ENCODE measurements at regions not wholly inside any gene's neighbourhood (a gene's known extent, or its start where the extent isn't known, plus 50 kb on each side); places are given as distances from the start of the nearest gene placed in this dataset.
"Not testable (repeated sequence)": the region's sequence is repeated elsewhere in the genome, so short reads cannot be mapped to it uniquely, and the experiment has no call there.

DNA sequence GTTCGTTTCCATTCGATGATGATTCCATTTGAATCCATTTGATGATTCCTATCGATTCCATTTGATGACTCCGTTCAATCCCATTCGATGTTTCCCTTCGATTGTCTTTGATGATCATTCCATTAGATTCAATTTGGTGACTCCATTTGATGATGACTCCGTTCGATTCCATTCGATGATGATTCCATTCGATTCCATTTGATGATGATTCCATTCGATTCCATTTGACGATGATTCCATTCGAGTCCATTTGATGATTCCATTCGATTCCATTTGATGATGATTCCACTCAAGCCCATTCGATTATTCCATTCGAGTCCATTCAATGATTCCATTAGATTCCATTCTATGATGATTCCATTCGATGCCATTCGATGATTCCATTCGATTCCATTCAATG lies 2730.6 kb downstream of the RPIA start:
- DNase-seq; intact Hi-C loops (cut with DNase I); H3K27ac ChIP-seq (ENCODE audit: low read depth in 1 of 2, low read length in 2 of 2); H3K27me3 ChIP-seq (ENCODE audit: control insufficient read depth in 1 of 2, insufficient read depth in 2 of 2, low read length in 1 of 2); H3K4me1 ChIP-seq (ENCODE audit: control insufficient read depth in 1 of 2, insufficient read depth in 2 of 2, low read length in 2 of 2); ATAC-seq (ENCODE audit: low FRiP score); H3K4me3 ChIP-seq (ENCODE audit: low read length in 2 of 2); H3K36me3 ChIP-seq (ENCODE audit: control insufficient read depth in 1 of 2, insufficient read depth in 2 of 2, low read length in 1 of 2); H3K9me3 ChIP-seq (ENCODE audit: control insufficient read depth, low read length): not testable (repeated sequence)
- WGBS, 2 donors, result 80 to 81% methylated on average over 19 of the region's 19 CpGs

DNA sequence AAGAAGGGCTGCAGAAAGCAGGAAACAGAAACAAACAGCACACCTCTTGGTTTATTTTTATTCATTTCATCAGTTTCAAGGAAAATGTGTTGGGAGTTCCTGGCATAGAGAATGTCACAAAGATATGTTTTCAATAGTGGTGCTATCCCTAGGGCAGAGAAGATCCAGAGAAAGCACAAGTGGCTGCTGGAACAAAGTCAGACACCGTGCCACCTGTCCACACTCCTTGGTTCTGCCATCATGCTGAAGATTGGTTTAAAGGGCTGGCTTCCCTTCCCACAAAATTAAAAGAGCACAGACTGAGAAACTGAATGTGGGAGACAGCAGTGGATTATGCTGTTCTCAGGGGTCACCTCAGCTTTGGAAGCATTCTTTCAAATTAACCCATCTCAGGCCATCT lies 2735.7 kb downstream of the RPIA start:
- H3K9me3 ChIP-seq (ENCODE audit: control insufficient read depth, low read length); H3K36me3 ChIP-seq (ENCODE audit: control insufficient read depth in 1 of 2, insufficient read depth in 2 of 2, low read length in 1 of 2); H3K27ac ChIP-seq (ENCODE audit: low read depth in 1 of 2, low read length in 2 of 2); intact Hi-C loops (cut with DNase I); H3K27me3 ChIP-seq (ENCODE audit: control insufficient read depth in 1 of 2, insufficient read depth in 2 of 2, low read length in 1 of 2); ATAC-seq (ENCODE audit: low FRiP score); H3K4me3 ChIP-seq (ENCODE audit: low read length in 2 of 2); H3K4me1 ChIP-seq (ENCODE audit: control insufficient read depth in 1 of 2, insufficient read depth in 2 of 2, low read length in 2 of 2): not testable (repeated sequence)
- peak in 1 of 2 donors; percentile 26 for DNase-seq
- WGBS, 2 donors, result 45 to 52% methylated on average over 1 of the region's 1 CpG

DNA sequence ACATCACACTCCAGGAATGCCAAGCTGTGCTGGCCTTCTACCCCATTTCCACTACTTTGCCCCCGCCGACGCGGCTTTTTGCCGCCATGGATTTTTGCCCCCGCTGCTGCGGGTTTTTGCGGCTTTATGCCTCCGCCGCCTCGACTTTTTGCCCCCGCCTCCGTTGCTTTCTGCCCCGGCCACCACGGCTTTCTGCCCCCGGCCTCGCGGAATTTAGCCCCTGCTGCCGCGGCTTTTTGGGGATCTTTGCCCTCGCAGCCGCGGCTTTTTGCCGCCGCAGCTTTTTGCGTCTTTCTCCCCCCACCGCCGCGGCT lies 2750.4 kb downstream of the RPIA start:
- peak; percentile 66 for ATAC-seq (ENCODE audit: low FRiP score)
- peak overlapping the region in 1 of 2 donors; percentile 34 for H3K4me3 ChIP-seq (ENCODE audit: low read length in 2 of 2)
- H3K27ac ChIP-seq (ENCODE audit: low read depth in 1 of 2, low read length in 2 of 2); H3K9me3 ChIP-seq (ENCODE audit: control insufficient read depth, low read length); H3K27me3 ChIP-seq (ENCODE audit: control insufficient read depth in 1 of 2, insufficient read depth in 2 of 2, low read length in 1 of 2); intact Hi-C loops (cut with DNase I); H3K36me3 ChIP-seq (ENCODE audit: control insufficient read depth in 1 of 2, insufficient read depth in 2 of 2, low read length in 1 of 2); DNase-seq; H3K4me1 ChIP-seq (ENCODE audit: control insufficient read depth in 1 of 2, insufficient read depth in 2 of 2, low read length in 2 of 2): not testable (repeated sequence)
- 5% methylated on average over 29 of the region's 29 CpGs for WGBS, 2 donors

DNA sequence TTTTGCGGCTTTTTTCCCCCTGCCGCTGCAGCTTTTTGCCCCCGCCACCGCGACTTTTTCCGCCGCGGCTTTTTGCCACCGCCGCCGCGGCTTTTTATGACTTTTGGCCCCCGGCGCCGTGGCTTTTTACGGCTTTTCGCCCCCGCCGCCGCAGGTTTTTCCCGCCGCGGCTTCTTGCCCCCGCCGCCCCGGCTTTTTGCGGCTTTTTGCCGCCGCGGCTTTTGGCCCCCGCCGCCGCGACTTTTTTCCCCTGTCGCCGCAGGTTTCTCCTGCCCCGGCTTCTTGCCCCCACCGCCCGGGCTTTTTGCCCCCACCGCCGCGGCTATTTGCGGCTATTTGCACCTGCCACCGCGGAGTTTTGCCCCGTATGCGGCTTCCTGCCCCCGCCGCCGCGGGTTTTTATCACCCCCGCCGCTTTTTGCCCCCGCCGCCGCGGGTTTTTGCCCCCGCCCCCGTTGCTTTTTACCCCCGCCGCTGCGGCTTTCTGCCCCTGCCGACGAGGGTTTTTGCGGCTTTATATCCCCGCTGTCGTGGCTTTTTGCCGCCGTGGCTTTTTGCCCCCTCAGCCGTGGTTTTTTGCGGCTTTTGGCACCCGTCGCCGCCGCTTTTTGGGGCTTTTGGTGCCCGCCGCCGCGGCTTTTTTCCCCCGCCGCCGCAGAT lies 2750.9 kb downstream of the RPIA start:
- peak; percentile 53 to 85 for DNase-seq
- H3K27me3 ChIP-seq (ENCODE audit: control insufficient read depth in 1 of 2, insufficient read depth in 2 of 2, low read length in 1 of 2), result peaks cover 0 to 3% of the 10 kb centered on the region in 2 donors
- ATAC-seq (ENCODE audit: low FRiP score), result peak; percentile 86
- intact Hi-C loops (cut with DNase I), result no loop called here
- peaks cover 2% of the 10 kb centered on the region for H3K9me3 ChIP-seq (ENCODE audit: control insufficient read depth, low read length)
- no peak overlapping the region for H3K27ac ChIP-seq (ENCODE audit: low read depth in 1 of 2, low read length in 2 of 2)
- H3K36me3 ChIP-seq (ENCODE audit: control insufficient read depth in 1 of 2, insufficient read depth in 2 of 2, low read length in 1 of 2), result no peaks in the 10 kb centered on the region
- H3K4me3 ChIP-seq (ENCODE audit: low read length in 2 of 2), result peak overlapping the region; percentile 7 to 34
- H3K4me1 ChIP-seq (ENCODE audit: control insufficient read depth in 1 of 2, insufficient read depth in 2 of 2, low read length in 2 of 2), result no peaks in the 10 kb centered on the region
- WGBS, 2 donors, result 5 to 7% methylated on average over 81 to 82 of the region's 82 CpGs

DNA sequence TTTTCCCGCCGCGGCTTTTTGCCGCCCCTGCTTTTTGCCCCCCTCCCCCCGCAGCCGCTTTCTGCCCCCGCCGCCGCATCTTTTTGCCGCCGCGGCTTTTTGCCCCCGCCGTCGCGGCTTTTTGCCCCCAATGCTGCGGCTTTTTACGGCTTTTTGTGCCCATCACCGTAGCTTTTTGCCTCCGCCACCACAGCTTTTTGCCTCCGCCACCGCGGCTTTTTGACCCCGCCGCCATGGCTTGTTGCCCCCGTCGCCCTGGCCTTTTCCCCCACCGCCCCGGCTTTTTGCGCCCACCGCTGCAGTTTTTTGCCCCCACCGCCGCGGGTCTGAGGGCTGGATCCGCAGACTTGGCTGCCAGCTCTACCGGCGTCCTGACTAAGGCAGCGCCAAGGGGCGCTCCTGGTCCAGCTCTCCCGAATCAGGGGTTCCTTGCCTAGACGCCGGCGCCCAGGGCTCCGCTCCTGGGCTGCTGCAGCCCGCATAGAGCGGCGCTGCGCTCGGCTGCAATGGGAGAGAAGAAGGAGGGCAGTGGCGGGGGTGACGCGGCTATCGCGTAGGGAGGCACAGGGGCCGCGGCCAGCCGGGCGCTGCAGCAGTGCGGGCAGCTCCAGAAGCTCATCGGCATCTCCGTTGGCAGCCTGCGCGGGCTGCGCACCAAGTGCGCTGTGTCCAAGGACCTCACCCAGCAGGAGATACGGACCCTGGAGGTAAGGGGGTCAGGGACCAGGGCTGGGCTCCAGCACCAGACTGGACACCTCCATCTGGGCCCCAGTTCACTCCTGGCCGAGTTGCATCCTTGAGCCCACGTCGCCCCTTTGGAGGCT lies 2751.6 kb downstream of the RPIA start:
- DNase-seq, result peak; percentile 44 to 79
- ATAC-seq (ENCODE audit: low FRiP score), result peak; percentile 75
- peak overlapping the region; percentile 7 to 34 for H3K4me3 ChIP-seq (ENCODE audit: low read length in 2 of 2)
- intact Hi-C loops (cut with DNase I); H3K9me3 ChIP-seq (ENCODE audit: control insufficient read depth, low read length); H3K36me3 ChIP-seq (ENCODE audit: control insufficient read depth in 1 of 2, insufficient read depth in 2 of 2, low read length in 1 of 2); H3K27me3 ChIP-seq (ENCODE audit: control insufficient read depth in 1 of 2, insufficient read depth in 2 of 2, low read length in 1 of 2); H3K27ac ChIP-seq (ENCODE audit: low read depth in 1 of 2, low read length in 2 of 2); H3K4me1 ChIP-seq (ENCODE audit: control insufficient read depth in 1 of 2, insufficient read depth in 2 of 2, low read length in 2 of 2): not testable (repeated sequence)
- 7 to 9% methylated on average over 45 to 51 of the region's 69 CpGs for WGBS, 2 donors

DNA sequence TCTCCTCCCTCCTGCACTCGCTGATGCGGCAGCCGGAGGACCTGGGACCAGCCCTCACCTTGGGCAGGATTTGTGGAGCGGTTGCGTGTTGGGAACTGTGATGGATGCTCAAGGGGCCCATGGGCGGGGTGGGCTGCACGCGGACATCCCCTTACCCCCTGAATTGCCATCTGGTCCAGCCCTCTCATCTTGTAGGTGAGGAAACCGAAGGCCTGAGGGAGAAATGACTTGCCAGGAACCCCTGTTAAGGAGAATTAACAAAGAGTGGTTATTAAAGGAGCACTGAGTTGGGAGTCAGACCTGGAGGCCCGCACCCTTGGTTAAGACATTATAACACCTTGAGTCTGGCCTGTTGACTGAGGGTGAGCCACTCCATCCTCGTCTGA lies 2752.2 kb downstream of the RPIA start:
- intact Hi-C loops (cut with DNase I); H3K27ac ChIP-seq (ENCODE audit: low read depth in 1 of 2, low read length in 2 of 2); H3K27me3 ChIP-seq (ENCODE audit: control insufficient read depth in 1 of 2, insufficient read depth in 2 of 2, low read length in 1 of 2); H3K4me3 ChIP-seq (ENCODE audit: low read length in 2 of 2); H3K4me1 ChIP-seq (ENCODE audit: control insufficient read depth in 1 of 2, insufficient read depth in 2 of 2, low read length in 2 of 2); H3K36me3 ChIP-seq (ENCODE audit: control insufficient read depth in 1 of 2, insufficient read depth in 2 of 2, low read length in 1 of 2); ATAC-seq (ENCODE audit: low FRiP score); H3K9me3 ChIP-seq (ENCODE audit: control insufficient read depth, low read length): not testable (repeated sequence)
- DNase-seq, result peak in 1 of 2 donors; percentile 71
- 60 to 64% methylated on average over 8 to 9 of the region's 11 CpGs for WGBS, 2 donors

DNA sequence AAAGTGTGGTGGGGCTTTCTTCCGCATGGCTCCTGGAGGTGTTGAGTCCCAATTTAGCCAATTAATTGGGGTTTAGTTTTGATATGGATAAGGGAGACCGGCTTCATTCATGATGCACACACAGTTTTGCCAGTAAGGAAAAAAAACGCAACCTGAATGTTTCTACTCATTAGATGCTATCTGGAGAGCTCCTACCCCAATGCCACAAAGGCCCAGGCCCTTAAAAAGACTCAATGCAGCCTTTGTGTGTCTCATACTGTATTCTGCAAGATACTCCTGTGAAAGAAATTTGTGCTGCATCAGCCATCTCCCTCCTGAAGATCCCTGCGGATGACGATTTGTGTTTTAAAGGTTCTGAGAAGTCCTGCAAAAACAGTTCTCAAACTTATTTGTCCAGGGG lies 2754.2 kb downstream of the RPIA start:
- DNase-seq; intact Hi-C loops (cut with DNase I); H3K4me1 ChIP-seq (ENCODE audit: control insufficient read depth in 1 of 2, insufficient read depth in 2 of 2, low read length in 2 of 2); H3K27ac ChIP-seq (ENCODE audit: low read depth in 1 of 2, low read length in 2 of 2); H3K9me3 ChIP-seq (ENCODE audit: control insufficient read depth, low read length); H3K27me3 ChIP-seq (ENCODE audit: control insufficient read depth in 1 of 2, insufficient read depth in 2 of 2, low read length in 1 of 2); H3K4me3 ChIP-seq (ENCODE audit: low read length in 2 of 2); ATAC-seq (ENCODE audit: low FRiP score); H3K36me3 ChIP-seq (ENCODE audit: control insufficient read depth in 1 of 2, insufficient read depth in 2 of 2, low read length in 1 of 2): not testable (repeated sequence)
- WGBS, 2 donors, result 84 to 90% methylated on average over 4 of the region's 5 CpGs

DNA sequence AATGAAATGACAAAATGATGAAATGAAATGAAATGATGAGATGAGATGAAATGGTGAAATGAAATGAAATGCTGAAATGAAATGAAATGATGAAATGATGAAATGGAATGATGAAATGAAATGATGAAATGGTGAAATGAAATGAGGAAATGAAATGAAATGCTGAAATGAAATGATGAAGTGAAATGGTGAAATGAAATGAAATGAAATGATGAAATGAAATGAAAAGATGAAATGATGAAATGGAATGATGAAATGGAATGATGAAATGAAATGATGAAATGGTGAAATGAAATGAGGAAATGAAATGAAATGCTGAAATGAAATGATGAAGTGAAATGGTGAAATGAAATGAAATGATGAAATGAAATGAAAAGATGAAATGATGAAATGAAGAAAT lies 2755.0 kb downstream of the RPIA start:
- not testable (repeated sequence) for ATAC-seq (ENCODE audit: low FRiP score)

DNA sequence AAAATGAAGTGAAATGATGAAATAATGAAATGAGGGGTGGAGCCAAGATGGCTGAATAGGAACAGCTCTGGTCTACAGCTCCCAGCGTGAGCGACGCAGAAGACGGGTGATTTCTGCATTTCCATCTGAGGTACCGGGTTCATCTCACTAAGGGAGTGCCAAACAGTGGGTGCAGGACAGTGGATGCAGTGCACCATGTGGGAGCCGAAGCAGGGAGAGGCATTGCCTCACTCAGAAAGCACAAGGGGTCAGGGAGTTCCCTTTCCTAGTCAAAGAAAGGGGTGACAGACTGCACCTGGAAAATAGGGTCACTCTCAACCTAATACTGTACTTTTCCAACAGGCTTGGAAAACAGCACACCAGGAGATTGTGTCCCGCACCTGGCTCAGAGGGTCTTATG lies 2755.4 kb downstream of the RPIA start:
- H3K36me3 ChIP-seq (ENCODE audit: control insufficient read depth in 1 of 2, insufficient read depth in 2 of 2, low read length in 1 of 2); H3K9me3 ChIP-seq (ENCODE audit: control insufficient read depth, low read length); intact Hi-C loops (cut with DNase I); H3K27ac ChIP-seq (ENCODE audit: low read depth in 1 of 2, low read length in 2 of 2); DNase-seq; ATAC-seq (ENCODE audit: low FRiP score); H3K4me1 ChIP-seq (ENCODE audit: control insufficient read depth in 1 of 2, insufficient read depth in 2 of 2, low read length in 2 of 2); H3K27me3 ChIP-seq (ENCODE audit: control insufficient read depth in 1 of 2, insufficient read depth in 2 of 2, low read length in 1 of 2); H3K4me3 ChIP-seq (ENCODE audit: low read length in 2 of 2): not testable (repeated sequence)
- 92 to 93% methylated on average over 6 of the region's 7 CpGs for WGBS, 2 donors

More for the DNA sequence above, 2755.0 kb downstream of the RPIA start:
- intact Hi-C loops (cut with DNase I); DNase-seq; H3K4me1 ChIP-seq (ENCODE audit: control insufficient read depth in 1 of 2, insufficient read depth in 2 of 2, low read length in 2 of 2); H3K4me3 ChIP-seq (ENCODE audit: low read length in 2 of 2); H3K27ac ChIP-seq (ENCODE audit: low read depth in 1 of 2, low read length in 2 of 2); H3K27me3 ChIP-seq (ENCODE audit: control insufficient read depth in 1 of 2, insufficient read depth in 2 of 2, low read length in 1 of 2); H3K36me3 ChIP-seq (ENCODE audit: control insufficient read depth in 1 of 2, insufficient read depth in 2 of 2, low read length in 1 of 2); H3K9me3 ChIP-seq (ENCODE audit: control insufficient read depth, low read length): not testable (repeated sequence)
